ENCODE measurements at regions not wholly inside any gene's neighbourhood (a gene's known extent, or its start where the extent isn't known, plus 50 kb on each side); places are given as distances from the start of the nearest gene placed in this dataset.
A peak's percentile ranks its signal among the peaks of the same experiment; 100 is the strongest.

- peak; percentile 80 for FAIRE-seq
- POLR2A ChIA-PET (ENCODE audit: partially characterized antibody), result no interaction called here
- TF ChIP-seq ATF3 (IDR thresholded peaks at IDR 0.05; ENCODE audit: insufficient read depth, low read depth, low read length) (no peak), E2F6 (IDR thresholded peaks at IDR 0.05) (no peak), TEAD4 (IDR thresholded peaks at IDR 0.05; ENCODE audit: low read depth, low read length) (peak; percentile 5; the same call in 1 of the 2 replicates), TAF1 (IDR thresholded peaks at IDR 0.05; ENCODE audit: low read depth, low read length) (no peak), CBX5 (IDR thresholded peaks at IDR 0.05; ENCODE audit: low read depth, low read length) (no peak), SIN3A (conservative IDR thresholded peaks at IDR 0.05 in 1 of 2, IDR thresholded peaks at IDR 0.05 in 1 of 2; ENCODE audit: low read depth in 1 of 2, low read length in 2 of 2) (no peak), MAX (IDR thresholded peaks at IDR 0.05) (no peak), SP1 (IDR thresholded peaks at IDR 0.05; ENCODE audit: low read depth, low read length) (no peak), KDM5A (IDR thresholded peaks at IDR 0.05; ENCODE audit: low read length) (no peak)
These were observed 640.4 kb upstream of the ADGRL4 start for GRCh38 chr1:79646880-79647279.

More at GRCh38 chr1:79646880-79647279, 640.4 kb upstream of the ADGRL4 start:
- no peak overlapping the region for H4K5ac ChIP-seq (ENCODE audit: insufficient read length, low read depth, low read length)
- no peak overlapping the region; a peak in 1 of 7 replicates for H3K9ac ChIP-seq (replicated peaks in 1 of 4; ENCODE audit: extremely low read depth in 1 of 4, low read depth in 3 of 4, low read length in 3 of 4)
- H4K20me1 ChIP-seq (replicated peaks in 1 of 2; ENCODE audit: control insufficient read depth in 1 of 2, insufficient read depth in 2 of 2, low read length in 2 of 2), result no peaks in the 10 kb centered on the region
- CTCF ChIA-PET (ENCODE audit: partially characterized antibody), result no interaction called here
- H3K18ac ChIP-seq (ENCODE audit: extremely low read depth, low read length), result no peak overlapping the region
- no peak overlapping the region for H3K14ac ChIP-seq (ENCODE audit: insufficient read length)
- H2AFZ ChIP-seq (ENCODE audit: low read length), result no peak overlapping the region
- H3K4ac ChIP-seq (replicated peaks; ENCODE audit: insufficient read length, low read depth, low read length), result no peak overlapping the region
- peaks cover 0 to 2% (median under 1%) of the 10 kb centered on the region in 4 experiments; a peak in 2 of 7 replicates for H3K4me1 ChIP-seq (replicated peaks in 1 of 4; ENCODE audit: control insufficient read depth in 3 of 4, insufficient read depth in 4 of 4, low read length in 3 of 4)
- H4K91ac ChIP-seq (replicated peaks; ENCODE audit: insufficient read length, low read length), result no peak overlapping the region
- H3K79me2 ChIP-seq (ENCODE audit: control insufficient read depth in 1 of 2, insufficient read depth in 2 of 2, low read length in 2 of 2), result no peaks in the 10 kb centered on the region
- H2BK120ac ChIP-seq (replicated peaks; ENCODE audit: low read depth, low read length), result no peak overlapping the region
- H3K36me3 ChIP-seq (ENCODE audit: control insufficient read depth in 2 of 4, insufficient read depth in 4 of 4, low read length in 3 of 4), result no peaks in the 10 kb centered on the region
- H3K4me3 ChIP-seq (ENCODE audit: extremely low read depth in 1 of 4, insufficient read depth in 2 of 4, low read depth in 3 of 4, low read length in 4 of 4), result no peak overlapping the region
- H2AK5ac ChIP-seq (ENCODE audit: low read depth, low read length), result no peak overlapping the region
- H2BK12ac ChIP-seq (ENCODE audit: low read depth, low read length), result no peak overlapping the region
- no peaks in the 10 kb centered on the region for H3K27me3 ChIP-seq (replicated peaks in 1 of 4; ENCODE audit: control insufficient read depth in 3 of 4, extremely low read depth in 1 of 4, insufficient read depth in 3 of 4, low read length in 3 of 4)
- 75% methylated on average over 3 of the region's 3 CpGs; no CpG with 5 or more reads in 1 of the 2 experiments for WGBS, 2 experiments (ENCODE audit: extremely low coverage in 1 of 2, insufficient coverage in 1 of 2, insufficient read length in 1 of 2, insufficient replicate concordance in 2 of 2, low coverage in 1 of 2, low lambda C conversion rate in 2 of 2, missing lambda C conversion rate in 1 of 2)
- no peaks in the 10 kb centered on the region for H3K23me2 ChIP-seq (ENCODE audit: low read depth, low read length)
- H3K23ac ChIP-seq (ENCODE audit: insufficient read length), result no peak overlapping the region
- H3K56ac ChIP-seq (replicated peaks; ENCODE audit: insufficient read length, low read depth, low read length), result no peak overlapping the region
- peak in 1 of 2 experiments; percentile 7 for DNase-seq (ENCODE audit: low read depth in 1 of 2, low spot score in 2 of 2)
- H3K9me3 ChIP-seq (ENCODE audit: insufficient read depth in 2 of 2, low read depth in 1 of 2, low read length in 1 of 2), result no peaks in the 10 kb centered on the region
- H2BK5ac ChIP-seq (ENCODE audit: low read depth, low read length), result no peak overlapping the region
- H2BK20ac ChIP-seq (ENCODE audit: low read length), result no peak overlapping the region
- H3K4me2 ChIP-seq (ENCODE audit: insufficient read depth in 1 of 2, low read depth in 2 of 2, low read length in 2 of 2), result no peak overlapping the region
- no peaks in the 10 kb centered on the region for H3K79me1 ChIP-seq (ENCODE audit: low read depth, low read length)
- H4K8ac ChIP-seq (ENCODE audit: extremely low read depth, insufficient read depth, low read length), result no peak overlapping the region
- no peak overlapping the region for H2BK15ac ChIP-seq (ENCODE audit: low read length)
- no peak overlapping the region for H3K27ac ChIP-seq (ENCODE audit: low read depth, low read length)

Measured in H1 (cell line).